NB4 (cell line): ENCODE measurements at regions not wholly inside any gene's neighbourhood (a gene's known extent, or its start where the extent isn't known, plus 50 kb on each side); places are given as distances from the start of the nearest gene placed in this dataset.
A peak's percentile ranks its signal among the peaks of the same experiment; 100 is the strongest.

Experiments used
- DNase-seq: peaks from one replicate; pipeline ENCODE4 v3.0.0; 2010; ENCODE audit warnings: low read depth
- H3K4me3 ChIP-seq: one replicate; pipeline ENCODE4 v1.5.1; 2011; ENCODE audit warnings: mild to moderate bottlenecking, low read depth, low read length, moderate library complexity
- CTCF ChIP-seq: IDR thresholded peaks from one replicate; pipeline ENCODE4 v1.5.1; 2012; ENCODE audit warnings: low read depth, low read length
- MAX ChIP-seq: IDR thresholded peaks from 2 replicates; pipeline ENCODE4 v1.6.1; 2011; ENCODE audit warnings: low read depth, low read length
- MYC ChIP-seq: IDR thresholded peaks from 2 replicates; pipeline ENCODE4 v1.6.1; 2011; ENCODE audit warnings: low read depth, low read length
- POLR2A ChIP-seq: IDR thresholded peaks from 2 replicates; pipeline ENCODE4 v1.6.1; 2011; ENCODE audit warnings: mild to moderate bottlenecking; ENCODE audit not compliant: insufficient read length; ENCODE audit errors: extremely low read depth

- no peak overlapping the region for H3K4me3 ChIP-seq
- no peak for TF ChIP-seq POLR2A
- no peak for TF ChIP-seq MAX
Observed at GRCh38 chr6:169075915-169076654, 177.6 kb downstream of the THBS2 start.

GRCh38 chr6:169075211-169075914, 178.3 kb downstream of the THBS2 start:
- H3K4me3 ChIP-seq, result no peak overlapping the region
- peak; percentile 83 for DNase-seq
- TF ChIP-seq POLR2A, result no peak
- peak; percentile 79 for TF ChIP-seq MAX
- TF ChIP-seq MYC, result peak; percentile 48
- no peak for TF ChIP-seq CTCF

More at GRCh38 chr6:169075915-169076654, 177.6 kb downstream of the THBS2 start:
- DNase-seq, result no peak

- TF ChIP-seq MYC, result no peak
- TF ChIP-seq POLR2A, result no peak
- no peak for TF ChIP-seq MAX
- no peak for TF ChIP-seq CTCF
- H3K4me3 ChIP-seq, result no peak overlapping the region
- no peak for DNase-seq
Observed at GRCh38 chr6:169074526-169074925, 179.1 kb downstream of the THBS2 start.

GRCh38 chr6:169073311-169073710, 180.3 kb downstream of the THBS2 start:
- DNase-seq, result no peak
- TF ChIP-seq CTCF (no peak), POLR2A (no peak), MAX (no peak), MYC (no peak)
- no peak overlapping the region for H3K4me3 ChIP-seq

GRCh38 chr6:169072127-169073042, 181.3 kb downstream of the THBS2 start:
- DNase-seq, result no peak
- H3K4me3 ChIP-seq, result no peak overlapping the region
- TF ChIP-seq POLR2A (no peak), MYC (no peak), CTCF (no peak), MAX (no peak)
